Fibroblast of lung (primary cell): ENCODE measurements at regions not wholly inside any gene's neighbourhood (a gene's known extent, or its start where the extent isn't known, plus 50 kb on each side); places are given as distances from the start of the nearest gene placed in this dataset.

Experiments used
- CTCF ChIP-seq, 2 donors: IDR thresholded peaks in 1 of 2; conservative IDR thresholded peaks in 1 of 2; 1 replicate in 1 of 2; 2 replicates in 1 of 2; pipeline ENCODE4 v1.5.1; 2011 to 2012; ENCODE audit warnings: low read length in 2 of 2, control low read depth in 1 of 2, inconsistent platforms in 1 of 2, low read depth in 1 of 2, mild to moderate bottlenecking in 1 of 2
- EZH2 ChIP-seq: IDR thresholded peaks from 2 replicates; pipeline ENCODE4 v1.5.1; 2012; ENCODE audit warnings: low read length, control low read depth, mild to moderate bottlenecking; ENCODE audit errors: missing control alignments

GRCh38 chr5:114152656-114153360, 209.1 kb upstream of the KCNN2 start:
- TF ChIP-seq CTCF (conservative IDR thresholded peaks at IDR 0.05 in 1 of 2, IDR thresholded peaks at IDR 0.05 in 1 of 2; ENCODE audit: low read depth in 1 of 2, low read length in 2 of 2) (no peak), EZH2 (no peak)
